ENCODE measurements at regions not wholly inside any gene's neighbourhood (a gene's known extent, or its start where the extent isn't known, plus 50 kb on each side); places are given as distances from the start of the nearest gene placed in this dataset.
A peak's percentile ranks its signal among the peaks of the same experiment; 100 is the strongest.

GRCh38 chr6:112437058-112437457 lies 89.9 kb downstream of the RFPL4B start:
- Mint-ChIP-seq H3K9me3 (ENCODE audit: unreplicated experiment) (no peaks in the 10 kb centered on the region), H3K27ac (ENCODE audit: unreplicated experiment) (no peak overlapping the region), H3K4me1 (ENCODE audit: low read depth, unreplicated experiment) (peaks cover 17% of the 10 kb centered on the region), H3K36me3 (ENCODE audit: low read depth, unreplicated experiment) (no peaks in the 10 kb centered on the region), H3K4me3 (ENCODE audit: unreplicated experiment) (no peak overlapping the region), H3K27me3 (ENCODE audit: low read depth, unreplicated experiment) (no peaks in the 10 kb centered on the region)
- DNase-seq (ENCODE audit: low read depth), result no peak
- FAIRE-seq, result no peak
- Histone ChIP-seq H3K27ac (ENCODE audit: low read depth, low read length) (no peak overlapping the region), H3K4me3 (ENCODE audit: insufficient read depth, low read depth, low read length) (no peak overlapping the region), H3K27me3 (ENCODE audit: insufficient read depth, low read length) (no peaks in the 10 kb centered on the region), H4K20me1 (ENCODE audit: insufficient read depth, low read length) (no peaks in the 10 kb centered on the region), H3K9me3 (ENCODE audit: insufficient read depth, low read depth, low read length) (no peaks in the 10 kb centered on the region), H3K4me2 (ENCODE audit: low read length) (no peak overlapping the region), H3K79me2 (ENCODE audit: insufficient read depth, low read length) (no peaks in the 10 kb centered on the region), H3K4me1 (ENCODE audit: insufficient read depth, low read length) (no peaks in the 10 kb centered on the region), H3K36me3 (ENCODE audit: insufficient read depth, low read length) (no peaks in the 10 kb centered on the region), H3K9ac (ENCODE audit: low read length) (no peak overlapping the region), H2AFZ (ENCODE audit: low read depth, low read length) (no peak overlapping the region)
- TF ChIP-seq CTCF (IDR thresholded peaks at IDR 0.05; ENCODE audit: insufficient read depth, low read depth, low read length), result no peak
- no peak for TF ChIP-seq EZH2 (IDR thresholded peaks at IDR 0.05; ENCODE audit: insufficient read depth, low read length)

GRCh38 chr6:112439010-112439409 lies 91.9 kb downstream of the RFPL4B start:
- Histone ChIP-seq H3K27me3 (ENCODE audit: insufficient read depth, low read length) (no peaks in the 10 kb centered on the region), H3K9me3 (ENCODE audit: insufficient read depth, low read depth, low read length) (no peaks in the 10 kb centered on the region), H3K27ac (ENCODE audit: low read depth, low read length) (no peak overlapping the region), H3K4me1 (ENCODE audit: insufficient read depth, low read length) (no peaks in the 10 kb centered on the region), H3K4me3 (ENCODE audit: insufficient read depth, low read depth, low read length) (no peak overlapping the region), H3K4me2 (ENCODE audit: low read length) (no peak overlapping the region), H3K36me3 (ENCODE audit: insufficient read depth, low read length) (no peaks in the 10 kb centered on the region), H3K9ac (ENCODE audit: low read length) (no peak overlapping the region), H2AFZ (ENCODE audit: low read depth, low read length) (no peak overlapping the region), H3K79me2 (ENCODE audit: insufficient read depth, low read length) (no peaks in the 10 kb centered on the region), H4K20me1 (ENCODE audit: insufficient read depth, low read length) (no peaks in the 10 kb centered on the region)
- H3K27ac Mint-ChIP-seq (ENCODE audit: unreplicated experiment), result no peak overlapping the region
- TF ChIP-seq CTCF (IDR thresholded peaks at IDR 0.05; ENCODE audit: insufficient read depth, low read depth, low read length) (no peak), EZH2 (IDR thresholded peaks at IDR 0.05; ENCODE audit: insufficient read depth, low read length) (no peak)
- no peaks in the 10 kb centered on the region for H3K9me3 Mint-ChIP-seq (ENCODE audit: unreplicated experiment)
- no peaks in the 10 kb centered on the region for H3K27me3 Mint-ChIP-seq (ENCODE audit: low read depth, unreplicated experiment)
- H3K4me3 Mint-ChIP-seq (ENCODE audit: unreplicated experiment), result no peak overlapping the region
- DNase-seq (ENCODE audit: low read depth) (peak; percentile 32), FAIRE-seq (no peak)
- H3K36me3 Mint-ChIP-seq (ENCODE audit: low read depth, unreplicated experiment), result no peaks in the 10 kb centered on the region
- H3K4me1 Mint-ChIP-seq (ENCODE audit: low read depth, unreplicated experiment), result peaks cover 17% of the 10 kb centered on the region

DNA sequence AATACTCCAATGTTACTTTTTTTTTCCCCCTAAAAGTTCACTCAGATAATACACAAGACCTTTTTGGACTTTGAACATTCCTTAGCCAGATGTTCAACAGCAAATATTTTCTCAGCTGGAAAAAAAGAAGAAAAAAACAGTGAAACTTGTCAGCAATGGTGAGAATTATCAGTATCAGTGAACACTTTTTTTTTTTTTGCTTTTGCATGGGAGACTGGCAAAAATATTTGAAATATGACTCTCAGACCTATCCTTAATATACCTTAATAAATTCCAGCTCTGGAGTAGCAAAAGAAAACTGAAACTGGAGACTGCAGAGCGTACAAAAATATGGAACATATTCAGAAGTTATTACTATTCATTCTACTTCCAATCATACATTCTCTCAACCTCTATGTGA lies 92.3 kb downstream of the RFPL4B start:
- no peak overlapping the region for H3K4me3 ChIP-seq (ENCODE audit: insufficient read depth, low read depth, low read length)
- H3K27me3 ChIP-seq (ENCODE audit: insufficient read depth, low read length), result no peaks in the 10 kb centered on the region
- H3K4me1 ChIP-seq (ENCODE audit: insufficient read depth, low read length), result no peaks in the 10 kb centered on the region
- no peaks in the 10 kb centered on the region for H3K36me3 ChIP-seq (ENCODE audit: insufficient read depth, low read length)
- H4K20me1 ChIP-seq (ENCODE audit: insufficient read depth, low read length), result no peaks in the 10 kb centered on the region
- peaks cover 17% of the 10 kb centered on the region for H3K4me1 Mint-ChIP-seq (ENCODE audit: low read depth, unreplicated experiment)
- no peaks in the 10 kb centered on the region for H3K27me3 Mint-ChIP-seq (ENCODE audit: low read depth, unreplicated experiment)
- H3K9me3 ChIP-seq (ENCODE audit: insufficient read depth, low read depth, low read length), result no peaks in the 10 kb centered on the region
- no peak for DNase-seq (ENCODE audit: low read depth)
- H3K27ac ChIP-seq (ENCODE audit: low read depth, low read length), result no peak overlapping the region
- no peaks in the 10 kb centered on the region for H3K9me3 Mint-ChIP-seq (ENCODE audit: unreplicated experiment)
- no peaks in the 10 kb centered on the region for H3K79me2 ChIP-seq (ENCODE audit: insufficient read depth, low read length)
- no peak overlapping the region for H2AFZ ChIP-seq (ENCODE audit: low read depth, low read length)
- FAIRE-seq, result no peak
- no peak overlapping the region for H3K9ac ChIP-seq (ENCODE audit: low read length)
- H3K36me3 Mint-ChIP-seq (ENCODE audit: low read depth, unreplicated experiment), result no peaks in the 10 kb centered on the region
- H3K4me2 ChIP-seq (ENCODE audit: low read length), result no peak overlapping the region
- no peak overlapping the region for H3K27ac Mint-ChIP-seq (ENCODE audit: unreplicated experiment)
- H3K4me3 Mint-ChIP-seq (ENCODE audit: unreplicated experiment), result no peak overlapping the region
- TF ChIP-seq CTCF (IDR thresholded peaks at IDR 0.05; ENCODE audit: insufficient read depth, low read depth, low read length) (no peak), EZH2 (IDR thresholded peaks at IDR 0.05; ENCODE audit: insufficient read depth, low read length) (no peak)
